HepG2 (cell line): ENCODE measurements at regions not wholly inside any gene's neighbourhood (a gene's known extent, or its start where the extent isn't known, plus 50 kb on each side); places are given as distances from the start of the nearest gene placed in this dataset.
A peak's percentile ranks its signal among the peaks of the same experiment; 100 is the strongest.

Source experiments
- ATAC-seq: fragments of 200-7000 bp; cut with Tn5 transposase; 3 replicates; pipeline ENCODE4 v1.9.1; 2020; ENCODE audit warnings: mild to moderate bottlenecking, moderate library complexity
- BruUV-seq: library from RNA; stranded (reverse); fragments of 400-500 nt; replicated peaks from 2 replicates; lab custom pipeline; 2021; lab: Mats Ljungman, UMichigan
- CTCF ChIA-PET: fragments of 300-600 bp; formaldehyde crosslinking; extraction: SDS; loops from one replicate; lab custom pipeline; 2021; ENCODE audit warnings: low total read pairs, inconsistent platforms, low intra/inter-chr PET ratio; lab: Yijun Ruan, JAX
- POLR2A ChIA-PET: fragments of 350-600 bp; sonication (Branson Sonifier 250); formaldehyde crosslinking; loops from one replicate; lab custom pipeline; 2020; ENCODE audit warnings: antibody characterized with exemption, inconsistent platforms; lab: Yijun Ruan, JAX
- DNase-seq: peaks from one replicate; pipeline ENCODE4 v3.0.0-alpha.2; 2015; ENCODE audit warnings: low spot score
- FAIRE-seq: peaks from 3 replicates; lab custom pipeline; 2011; peaks lifted over from hg19 to GRCh38; lab: Jason Lieb, UNC
- H2AFZ ChIP-seq: one replicate; pipeline ENCODE4 v1.6.1; 2011; ENCODE audit warnings: low read length, inconsistent platforms
- H3K27ac ChIP-seq: fragments of 300-600 bp; 3 replicates; pipeline ENCODE4 v1.8.0; 2011; ENCODE audit warnings: mixed run types, mild to moderate bottlenecking, mixed read lengths, low read length, inconsistent platforms; ENCODE audit not compliant: insufficient read depth; ENCODE audit errors: extremely low read length
- H3K27me3 ChIP-seq, 2 experiments: fragments of 200-600 bp in 1 of 2; 2 replicates in 1 of 2; 3 replicates in 1 of 2; pipeline versions ENCODE4 v1.6.0 to v1.8.0; 2011; ENCODE audit warnings: low read length in 2 of 2, mild to moderate bottlenecking in 2 of 2, moderate library complexity in 2 of 2, inconsistent platforms in 1 of 2; ENCODE audit not compliant: insufficient read depth in 2 of 2, control insufficient read depth in 1 of 2
- H3K36me3 ChIP-seq, 2 experiments: fragments of 200-600 bp in 1 of 2; replicated peaks in 1 of 2; 2 replicates in 1 of 2; 3 replicates in 1 of 2; pipeline versions ENCODE4 v1.5.1 to v1.8.0; 2011; ENCODE audit warnings: low read length in 2 of 2, inconsistent platforms in 1 of 2; ENCODE audit not compliant: insufficient read depth in 2 of 2, control insufficient read depth in 1 of 2
- H3K4me1 ChIP-seq: 2 replicates; pipeline ENCODE4 v1.5.1; 2012; ENCODE audit warnings: low read length, inconsistent platforms; ENCODE audit not compliant: insufficient read depth
- H3K4me2 ChIP-seq: 2 replicates; pipeline ENCODE4 v1.6.0; 2011; ENCODE audit warnings: low read depth, low read length, inconsistent platforms
- H3K4me3 ChIP-seq, 3 experiments: fragments of 200-600 bp in 1 of 3; sonication (generic), shearing (Covaris generic) in 1 of 3; replicated peaks in 1 of 3; 2 replicates each; pipeline ENCODE4 v1.5.1; 2011 to 2016; ENCODE audit warnings: low read length in 3 of 3, inconsistent platforms in 2 of 3, low read depth in 2 of 3, mild to moderate bottlenecking in 2 of 3, control low read depth in 1 of 3, mixed read lengths in 1 of 3; ENCODE audit not compliant: insufficient read depth in 1 of 3
- H3K79me2 ChIP-seq: one replicate; pipeline ENCODE4 v1.6.1; 2011; ENCODE audit warnings: low read length, inconsistent platforms; ENCODE audit not compliant: insufficient read depth
- H3K9ac ChIP-seq: 2 replicates; pipeline ENCODE4 v1.6.0; 2011; ENCODE audit warnings: mild to moderate bottlenecking, low read depth, low read length, inconsistent platforms; ENCODE audit not compliant: insufficient read depth
- H3K9me3 ChIP-seq: 2 replicates; pipeline ENCODE4 v1.5.1; 2012; ENCODE audit warnings: mild to moderate bottlenecking, low read length
- H4K20me1 ChIP-seq: 2 replicates; pipeline ENCODE4 v1.6.0; 2011; ENCODE audit warnings: inconsistent platforms, mild to moderate bottlenecking, low read length, moderate library complexity; ENCODE audit not compliant: insufficient read depth
- ADNP ChIP-seq: sonication (generic); formaldehyde crosslinking; IDR thresholded peaks from 2 replicates; pipeline ENCODE4 v1.4.0; 2020; ENCODE audit warnings: missing genetic modification reagents
- NBN ChIP-seq: fragments of 450-650 bp; conservative IDR thresholded peaks from 2 replicates; pipeline ENCODE4 v1.6.1; 2017
- RAD51 ChIP-seq: fragments of 450-650 bp; IDR thresholded peaks from 2 replicates; pipeline ENCODE4 v1.6.1; 2016; ENCODE audit warnings: borderline replicate concordance
- TBL1XR1 ChIP-seq: fragments of 150-350 bp; IDR thresholded peaks from 2 replicates; pipeline ENCODE4 v1.6.1; 2014; ENCODE audit warnings: borderline replicate concordance, low read length; ENCODE audit not compliant: partially characterized antibody
- WIZ ChIP-seq: sonication (generic); formaldehyde crosslinking; IDR thresholded peaks from 2 replicates; pipeline ENCODE4 v1.5.1; 2020; ENCODE audit warnings: mild to moderate bottlenecking, missing genetic modification reagents
- ZNF629 ChIP-seq: sonication (generic); formaldehyde crosslinking; conservative IDR thresholded peaks from 2 replicates; pipeline ENCODE4 v1.5.0; 2020; ENCODE audit warnings: missing genetic modification reagents
- WGBS: methylation state at CpG from one replicate; pipeline ENCODE4 v1.1.6; 2017; ENCODE audit warnings: low lambda C conversion rate; 5-methylcytosine and 5-hydroxymethylcytosine counted together
- in situ Hi-C: cut with HindIII; loops from 2 replicates; pipeline ENCODE4 v1.10.0; 2017; ENCODE audit warnings: low pct_unique_long_range_greater_than_20kb; ENCODE audit not compliant: extremely low pct_ligation_motif_present
- intact Hi-C: fragments of 100-400 bp; cut with micrococcal nuclease; formaldehyde crosslinking; loops from one replicate; pipeline ENCODE4 v1.10.0; 2022; ENCODE audit not compliant: unreplicated experiment
- TF ChIP-seq, protein P1 (sequence below): IDR thresholded peaks from 2 replicates; pipeline ENCODE4 v1.6.1; 2016; ENCODE audit warnings: missing compliant biosample characterization, missing genetic modification reagents, borderline replicate concordance
- TF ChIP-seq, protein P2 (sequence below): fragments of 450-650 bp; IDR thresholded peaks from 2 replicates; pipeline ENCODE4 v1.6.1; 2016
- TF ChIP-seq, protein P3 (sequence below): sonication (generic); formaldehyde crosslinking; conservative IDR thresholded peaks from 2 replicates; pipeline ENCODE4 v1.4.0; 2020; ENCODE audit warnings: missing genetic modification reagents

DNA sequence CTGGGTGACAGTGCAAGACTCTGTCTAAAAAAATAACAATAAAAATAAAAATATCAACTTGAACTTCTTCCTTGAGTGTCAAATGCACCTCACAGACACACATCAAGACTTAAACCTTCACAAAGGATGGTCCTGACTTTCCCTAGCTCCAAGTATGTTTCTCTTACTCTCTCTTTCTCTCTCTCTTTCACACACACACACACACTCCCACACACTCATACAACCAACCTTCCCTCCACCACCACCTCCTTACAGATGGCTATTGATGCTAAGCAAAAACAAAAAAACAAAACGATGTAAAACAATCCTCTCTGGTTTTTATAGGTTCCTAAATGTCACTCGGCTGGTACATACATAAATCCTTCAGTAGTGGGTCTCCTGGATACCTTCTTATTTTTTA, 67.4 kb upstream of the ACVR2A start (continued):
- TF ChIP-seq, protein P1, sequence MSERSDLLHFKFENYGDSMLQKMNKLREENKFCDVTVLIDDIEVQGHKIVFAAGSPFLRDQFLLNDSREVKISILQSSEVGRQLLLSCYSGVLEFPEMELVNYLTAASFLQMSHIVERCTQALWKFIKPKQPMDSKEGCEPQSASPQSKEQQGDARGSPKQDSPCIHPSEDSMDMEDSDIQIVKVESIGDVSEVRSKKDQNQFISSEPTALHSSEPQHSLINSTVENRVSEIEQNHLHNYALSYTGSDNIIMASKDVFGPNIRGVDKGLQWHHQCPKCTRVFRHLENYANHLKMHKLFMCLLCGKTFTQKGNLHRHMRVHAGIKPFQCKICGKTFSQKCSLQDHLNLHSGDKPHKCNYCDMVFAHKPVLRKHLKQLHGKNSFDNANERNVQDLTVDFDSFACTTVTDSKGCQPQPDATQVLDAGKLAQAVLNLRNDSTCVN = no peak
- TF ChIP-seq ZNF629 (CRISPR knock-in tag) (no peak), TBL1XR1 (no peak)

DNA sequence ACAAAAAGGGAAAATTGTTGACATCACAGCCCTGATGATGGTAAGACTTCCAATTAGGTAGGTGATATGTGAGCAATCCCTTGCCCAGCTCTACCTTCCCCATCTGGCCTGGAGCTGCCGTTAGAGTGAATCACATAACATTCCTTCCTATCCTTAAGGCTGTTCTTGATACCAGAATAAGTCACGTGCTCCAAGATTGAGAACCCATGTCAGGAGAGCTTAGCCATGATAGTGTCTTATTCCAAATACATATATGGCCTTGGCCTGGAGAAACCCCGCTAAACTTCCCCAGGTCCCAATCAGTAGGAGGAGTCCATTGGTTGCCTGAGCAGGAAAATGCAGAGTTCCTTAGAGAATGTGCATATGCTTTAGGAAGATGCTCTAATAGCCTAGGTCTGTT, 70.0 kb upstream of the ACVR2A start:
- H2AFZ ChIP-seq = no peak overlapping the region
- in situ Hi-C loops = no loop called here
- ChIA-PET POLR2A (no interaction called here), CTCF (no interaction called here)
- H3K9me3 ChIP-seq = no peaks in the 10 kb centered on the region
- no peaks in the 10 kb centered on the region for H3K79me2 ChIP-seq
- H3K4me3 ChIP-seq = no peak overlapping the region
- no peak overlapping the region for H3K9ac ChIP-seq
- H3K36me3 ChIP-seq = no peaks in the 10 kb centered on the region
- H3K27me3 ChIP-seq = no peaks in the 10 kb centered on the region
- H3K27ac ChIP-seq = no peak overlapping the region
- H4K20me1 ChIP-seq = no peaks in the 10 kb centered on the region
- intact Hi-C loops = no loop called here
- FAIRE-seq (no peak), DNase-seq (no peak), ATAC-seq (no peak)
- WGBS = 2% methylated on average over 3 of the region's 3 CpGs
- no peaks in the 10 kb centered on the region for H3K4me1 ChIP-seq
- no TSS peak for BruUV-seq
- TF ChIP-seq, protein P2, sequence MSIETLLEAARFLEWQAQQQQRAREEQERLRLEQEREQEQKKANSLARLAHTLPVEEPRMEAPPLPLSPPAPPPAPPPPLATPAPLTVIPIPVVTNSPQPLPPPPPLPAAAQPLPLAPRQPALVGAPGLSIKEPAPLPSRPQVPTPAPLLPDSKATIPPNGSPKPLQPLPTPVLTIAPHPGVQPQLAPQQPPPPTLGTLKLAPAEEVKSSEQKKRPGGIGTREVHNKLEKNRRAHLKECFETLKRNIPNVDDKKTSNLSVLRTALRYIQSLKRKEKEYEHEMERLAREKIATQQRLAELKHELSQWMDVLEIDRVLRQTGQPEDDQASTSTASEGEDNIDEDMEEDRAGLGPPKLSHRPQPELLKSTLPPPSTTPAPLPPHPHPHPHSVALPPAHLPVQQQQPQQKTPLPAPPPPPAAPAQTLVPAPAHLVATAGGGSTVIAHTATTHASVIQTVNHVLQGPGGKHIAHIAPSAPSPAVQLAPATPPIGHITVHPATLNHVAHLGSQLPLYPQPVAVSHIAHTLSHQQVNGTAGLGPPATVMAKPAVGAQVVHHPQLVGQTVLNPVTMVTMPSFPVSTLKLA = peak; percentile 66
- no peak for TF ChIP-seq NBN
- no peak for TF ChIP-seq WIZ (CRISPR knock-in tag)
- peak; percentile 20; the same call in 1 of the 2 replicates for TF ChIP-seq RAD51
- TF ChIP-seq ADNP (CRISPR knock-in tag) = no peak
- TF ChIP-seq, protein P3, sequence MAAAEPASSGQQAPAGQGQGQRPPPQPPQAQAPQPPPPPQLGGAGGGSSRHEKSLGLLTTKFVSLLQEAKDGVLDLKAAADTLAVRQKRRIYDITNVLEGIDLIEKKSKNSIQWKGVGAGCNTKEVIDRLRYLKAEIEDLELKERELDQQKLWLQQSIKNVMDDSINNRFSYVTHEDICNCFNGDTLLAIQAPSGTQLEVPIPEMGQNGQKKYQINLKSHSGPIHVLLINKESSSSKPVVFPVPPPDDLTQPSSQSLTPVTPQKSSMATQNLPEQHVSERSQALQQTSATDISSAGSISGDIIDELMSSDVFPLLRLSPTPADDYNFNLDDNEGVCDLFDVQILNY (CRISPR knock-in tag) = no peak
- H3K4me2 ChIP-seq = no peak overlapping the region
